Omental fat pad (tissue), 3 donors: ENCODE measurements at regions not wholly inside any gene's neighbourhood (a gene's known extent, or its start where the extent isn't known, plus 50 kb on each side); places are given as distances from the start of the nearest gene placed in this dataset.

Source experiments
- ATAC-seq: fragments of 150-250 bp; one replicate; pipeline ENCODE4 v1.9.1; 2016; ENCODE audit warnings: mild to moderate bottlenecking, moderate library complexity; ENCODE audit not compliant: low FRiP score
- DNase-seq: peaks from one replicate; pipeline ENCODE4 v3.0.0-alpha.2; 2019; ENCODE audit warnings: low spot score
- CTCF ChIP-seq, 3 donors: fragments of 450-650 bp; IDR thresholded peaks; one replicate each; pipeline ENCODE4 v1.5.1; 2016 to 2017; ENCODE audit warnings: antibody characterized with exemption in 3 of 3, mild to moderate bottlenecking in 3 of 3, moderate library complexity in 2 of 3

- no peak for TF ChIP-seq CTCF (IDR thresholded peaks at IDR 0.05)
- ATAC-seq (no peak), DNase-seq (no peak)
Measured at GRCh38 chr7:12861070-12861469, 173.6 kb downstream of the ARL4A start.

- DNase-seq (no peak), ATAC-seq (no peak)
- TF ChIP-seq CTCF (IDR thresholded peaks at IDR 0.05): no peak
Measured at GRCh38 chr7:12862146-12862545, 174.7 kb downstream of the ARL4A start.

GRCh38 chr7:12864470-12865046, 177.1 kb downstream of the ARL4A start:
- DNase-seq (no peak), ATAC-seq (no peak)
- TF ChIP-seq CTCF (IDR thresholded peaks at IDR 0.05): no peak

GRCh38 chr7:12865593-12865992, 178.2 kb downstream of the ARL4A start:
- no peak for TF ChIP-seq CTCF (IDR thresholded peaks at IDR 0.05)
- DNase-seq (no peak), ATAC-seq (no peak)

GRCh38 chr7:12866207-12866606, 178.8 kb downstream of the ARL4A start:
- no peak for TF ChIP-seq CTCF (IDR thresholded peaks at IDR 0.05)
- DNase-seq (no peak), ATAC-seq (no peak)

- DNase-seq (no peak), ATAC-seq (no peak)
- no peak for TF ChIP-seq CTCF (IDR thresholded peaks at IDR 0.05)
Measured at GRCh38 chr7:12868027-12868426, 180.6 kb downstream of the ARL4A start.

GRCh38 chr7:12870219-12870618, 182.8 kb downstream of the ARL4A start:
- DNase-seq: no peak
- no peak for TF ChIP-seq CTCF (IDR thresholded peaks at IDR 0.05)
- ATAC-seq: no peak
